ENCODE measurements at regions not wholly inside any gene's neighbourhood (a gene's known extent, or its start where the extent isn't known, plus 50 kb on each side); places are given as distances from the start of the nearest gene placed in this dataset.

GRCh38 chrX:99722094-99722493 is 688.0 kb downstream of the PCDH19 start:
- no peak for TF ChIP-seq CTCF (IDR thresholded peaks at IDR 0.05; ENCODE audit: borderline replicate concordance, insufficient read depth, low read depth, low read length)
- no peak overlapping the region for H3K4me3 ChIP-seq (ENCODE audit: low read depth, low read length)

- no peak for TF ChIP-seq CTCF (IDR thresholded peaks at IDR 0.05; ENCODE audit: borderline replicate concordance, insufficient read depth, low read depth, low read length)
- H3K4me3 ChIP-seq (ENCODE audit: low read depth, low read length), result no peak overlapping the region
These were observed 690.9 kb downstream of the PCDH19 start for GRCh38 chrX:99719140-99719539.

- no peak for TF ChIP-seq CTCF (IDR thresholded peaks at IDR 0.05; ENCODE audit: borderline replicate concordance, insufficient read depth, low read depth, low read length)
- no peak overlapping the region for H3K4me3 ChIP-seq (ENCODE audit: low read depth, low read length)
These were observed 692.4 kb downstream of the PCDH19 start for GRCh38 chrX:99717716-99718115.

- TF ChIP-seq CTCF (IDR thresholded peaks at IDR 0.05; ENCODE audit: borderline replicate concordance, insufficient read depth, low read depth, low read length), result no peak
These were observed 704.4 kb downstream of the PCDH19 start for GRCh38 chrX:99705701-99706100.

GRCh38 chrX:99703473-99703872 is 706.6 kb downstream of the PCDH19 start:
- H3K4me3 ChIP-seq (ENCODE audit: low read depth, low read length), result no peak overlapping the region
- TF ChIP-seq CTCF (IDR thresholded peaks at IDR 0.05; ENCODE audit: borderline replicate concordance, insufficient read depth, low read depth, low read length), result no peak

More at GRCh38 chrX:99705701-99706100, 704.4 kb downstream of the PCDH19 start:
- no peak overlapping the region for H3K4me3 ChIP-seq (ENCODE audit: low read depth, low read length)

- H3K4me3 ChIP-seq (ENCODE audit: low read depth, low read length), result no peak overlapping the region
- TF ChIP-seq CTCF (IDR thresholded peaks at IDR 0.05; ENCODE audit: borderline replicate concordance, insufficient read depth, low read depth, low read length), result no peak
These were observed 711.6 kb downstream of the PCDH19 start for GRCh38 chrX:99698451-99698850.

GRCh38 chrX:99663136-99663535 is 746.9 kb downstream of the PCDH19 start:
- TF ChIP-seq CTCF (IDR thresholded peaks at IDR 0.05; ENCODE audit: borderline replicate concordance, insufficient read depth, low read depth, low read length), result no peak
- H3K4me3 ChIP-seq (ENCODE audit: low read depth, low read length), result no peak overlapping the region

Data from GM12875 (cell line).